NCI-H524 treated with DMSO at 0.1 percent for 48 hours (cell line): ENCODE measurements at regions not wholly inside any gene's neighbourhood (a gene's known extent, or its start where the extent isn't known, plus 50 kb on each side); places are given as distances from the start of the nearest gene placed in this dataset.
"Not testable (repeated sequence)": the region's sequence is repeated elsewhere in the genome, so short reads cannot be mapped to it uniquely, and the experiment has no call there.

Source experiments
- DNase-seq: peaks from one replicate; lab custom pipeline; 2025; lab: John Stamatoyannopoulos, UW

DNA sequence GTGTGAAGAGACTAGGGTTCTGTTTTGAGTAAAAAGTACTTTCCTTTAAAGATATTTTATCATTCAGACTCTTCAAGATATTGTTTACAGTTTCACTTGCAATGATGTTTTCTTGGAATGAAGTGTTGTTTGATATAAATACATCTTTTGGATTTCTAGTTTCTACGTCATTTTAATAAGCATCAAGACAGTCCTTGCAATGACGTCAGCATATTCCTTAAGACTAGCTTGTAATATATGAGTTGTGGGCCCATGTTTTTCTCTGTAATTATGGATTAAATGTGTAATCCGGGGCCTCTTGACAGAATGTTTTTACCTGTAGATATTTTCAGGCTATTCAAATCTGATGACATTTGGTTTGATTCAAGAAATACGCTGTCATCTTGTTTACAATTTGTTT, 66.1 kb downstream of the RBMX2 start:
- DNase-seq = peak; percentile 79

DNA sequence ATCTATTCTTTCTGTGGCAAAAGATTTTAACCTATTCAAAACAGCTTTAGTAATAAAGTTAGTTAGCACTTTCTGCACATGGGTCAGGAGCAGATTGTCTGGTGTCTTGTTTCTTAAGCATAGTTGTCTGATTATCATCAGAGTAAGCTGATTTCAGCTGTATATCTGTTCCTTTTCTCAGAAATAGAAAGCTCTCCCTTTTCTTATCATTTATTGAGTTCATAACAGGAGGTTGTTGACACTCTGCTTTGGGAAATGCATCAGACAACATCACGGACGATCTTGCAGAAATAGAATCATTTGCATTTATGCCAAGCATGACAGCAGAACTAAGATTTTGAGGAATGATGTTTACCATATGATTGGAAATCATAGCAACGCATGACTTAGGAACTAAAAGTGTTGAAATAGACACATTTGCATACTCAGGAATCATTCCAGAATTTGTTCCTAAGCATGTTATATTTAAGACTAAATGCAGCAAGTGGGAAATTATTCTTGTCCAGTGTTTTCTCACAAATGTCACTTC, 66.7 kb downstream of the RBMX2 start:
- DNase-seq = peak; percentile 79

DNA sequence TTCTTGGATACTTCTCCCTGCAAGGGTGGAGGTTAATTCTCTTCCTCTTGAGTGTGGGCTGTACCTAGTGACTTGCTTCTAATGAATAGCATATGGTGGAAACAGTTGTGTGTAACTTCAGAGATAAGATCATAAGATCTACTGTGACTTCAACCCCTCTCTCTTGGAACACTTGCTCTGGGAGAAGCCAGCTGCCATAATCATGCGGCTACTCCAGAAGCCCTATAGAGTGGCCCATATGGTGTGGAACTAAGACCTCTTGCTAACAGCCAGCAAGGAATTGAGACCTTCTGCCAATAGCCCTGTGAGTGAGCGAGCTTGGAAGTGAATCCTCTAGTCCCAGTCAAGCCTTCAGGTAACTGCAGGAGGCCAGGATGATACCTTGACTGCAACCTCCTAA, 81.1 kb downstream of the RBMX2 start:
- DNase-seq = peak; percentile 95

DNA sequence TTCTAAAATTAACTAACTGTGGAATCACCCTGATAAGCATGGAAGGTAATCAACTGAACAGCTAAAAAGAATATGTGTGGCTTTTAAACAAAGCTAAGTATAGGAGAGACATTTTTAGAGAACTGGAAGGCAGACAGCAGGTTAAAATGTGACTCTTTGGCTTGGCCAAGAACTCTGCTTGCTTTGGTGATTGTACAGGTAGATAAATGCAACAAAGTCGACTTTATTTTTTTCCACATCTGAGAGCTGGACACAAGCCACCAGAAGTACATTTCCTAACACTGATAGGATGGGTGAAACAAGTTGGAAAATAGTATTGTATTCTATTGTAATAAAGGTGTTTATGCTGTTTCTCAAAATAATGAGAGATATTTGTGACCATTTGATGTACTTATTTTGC, 84.1 kb downstream of the RBMX2 start:
- no peak for DNase-seq

DNA sequence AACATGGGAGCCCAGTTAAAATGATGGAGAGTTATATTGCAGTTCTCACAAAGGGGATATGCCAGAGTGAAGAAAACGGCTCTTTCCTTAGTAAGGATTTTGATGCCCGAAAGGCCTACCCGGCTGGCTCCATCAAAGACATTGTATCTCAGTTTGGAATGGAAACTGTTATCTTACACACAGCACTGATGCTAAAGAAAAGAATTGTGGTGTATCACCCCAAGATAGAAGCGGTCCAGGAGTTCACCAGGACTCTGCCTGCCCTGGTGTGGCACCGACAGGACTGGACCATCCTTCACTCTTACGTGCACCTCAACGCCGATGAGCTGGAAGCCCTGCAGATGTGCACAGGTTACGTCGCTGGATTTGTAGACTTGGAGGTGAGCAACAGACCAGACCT, 93.7 kb downstream of the RBMX2 start:
- DNase-seq = not testable (repeated sequence)

DNA sequence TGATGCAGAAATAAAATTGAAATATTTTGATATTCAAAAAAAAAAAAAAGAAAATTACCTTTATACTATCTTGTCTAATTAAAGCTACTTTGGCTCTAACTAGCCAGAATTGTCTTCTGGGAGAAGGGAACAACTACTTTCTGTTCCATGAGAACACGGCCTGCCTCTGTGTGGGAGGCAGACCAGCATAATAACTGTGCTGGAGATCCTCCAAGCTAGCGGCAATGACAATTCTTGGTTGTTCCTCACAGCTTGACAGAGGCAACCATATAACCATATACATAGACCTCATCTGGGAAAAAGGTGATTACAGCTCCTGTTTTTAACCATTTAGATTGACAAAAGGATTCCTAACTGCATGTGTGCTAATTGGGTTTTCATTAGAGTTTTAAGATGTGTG, 95.7 kb downstream of the RBMX2 start:
- DNase-seq = no peak

DNA sequence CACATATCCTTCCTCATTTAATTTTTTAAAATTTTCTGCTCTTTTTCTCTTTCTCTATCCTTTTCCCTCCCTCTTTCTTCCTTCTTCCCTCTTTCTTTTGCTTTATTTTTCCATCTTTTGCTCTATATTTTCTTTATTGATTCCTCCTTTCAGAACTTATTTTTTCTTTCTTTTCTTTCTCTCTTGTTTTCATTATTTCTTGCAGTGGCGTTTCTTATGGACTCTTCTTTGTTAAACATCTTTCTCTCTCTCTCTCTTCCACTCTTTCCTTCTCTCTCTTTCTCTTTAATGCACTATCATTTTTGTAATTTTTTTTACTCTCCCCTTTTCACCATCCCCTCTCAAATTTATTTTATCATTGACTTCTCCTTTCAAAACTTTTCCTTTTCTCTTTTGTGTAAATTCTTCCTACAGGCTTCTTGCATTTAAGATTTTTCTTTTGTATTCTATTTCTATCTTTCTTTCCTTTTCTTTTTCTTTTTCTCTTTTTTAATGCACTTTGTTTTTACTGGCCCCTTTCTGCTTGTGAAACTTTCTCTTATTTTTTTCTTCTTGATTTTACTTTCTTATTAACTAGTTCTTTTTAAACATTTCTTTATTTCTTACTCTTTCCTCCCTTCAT, 97.0 kb downstream of the RBMX2 start:
- no peak for DNase-seq

DNA sequence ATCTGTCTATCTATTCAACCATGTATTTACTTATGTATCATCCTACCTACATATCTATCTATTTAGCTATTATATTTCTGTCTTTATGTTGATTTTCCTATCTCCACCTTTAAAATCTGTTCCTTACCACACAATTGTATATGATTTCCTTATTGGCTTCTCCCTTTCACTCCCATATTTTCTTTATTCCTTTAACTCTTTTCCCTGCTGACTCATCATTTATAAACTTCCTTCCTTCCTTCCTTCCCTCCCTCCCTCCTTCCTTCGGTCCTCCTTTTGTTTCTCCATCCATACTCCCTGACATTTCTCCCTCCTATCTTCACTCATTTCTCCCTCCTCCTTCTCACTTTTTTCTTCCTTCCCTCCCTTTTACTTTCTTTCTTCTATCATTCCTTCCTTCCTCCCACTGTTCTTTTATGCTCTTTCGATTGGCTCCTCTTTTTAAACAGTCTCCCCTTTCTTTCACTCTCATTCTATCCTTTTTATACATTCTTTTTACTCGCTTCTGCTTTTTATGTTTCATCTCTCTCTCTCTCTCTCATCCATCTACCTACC, 100.3 kb downstream of the RBMX2 start:
- DNase-seq = no peak

DNA sequence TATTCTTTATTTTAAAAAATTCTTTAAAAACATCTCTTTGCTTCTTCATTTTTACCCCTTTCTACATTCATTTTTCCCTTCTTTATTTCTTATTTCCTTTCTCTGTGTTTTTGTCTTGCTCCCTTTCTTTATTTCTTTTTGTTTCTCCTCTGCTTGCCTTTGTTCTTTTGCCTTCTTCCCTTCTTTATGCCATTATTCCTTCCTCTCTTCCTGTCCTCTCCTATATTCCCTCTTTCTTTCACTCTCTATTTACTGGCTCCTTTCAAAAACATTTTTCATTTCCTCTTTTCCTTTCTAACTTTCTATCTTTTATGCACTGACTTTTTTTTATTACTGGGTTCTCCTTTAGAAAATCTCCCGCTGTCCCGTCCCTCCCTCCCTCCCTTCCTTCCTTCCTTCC, 102.2 kb downstream of the RBMX2 start:
- DNase-seq = no peak

DNA sequence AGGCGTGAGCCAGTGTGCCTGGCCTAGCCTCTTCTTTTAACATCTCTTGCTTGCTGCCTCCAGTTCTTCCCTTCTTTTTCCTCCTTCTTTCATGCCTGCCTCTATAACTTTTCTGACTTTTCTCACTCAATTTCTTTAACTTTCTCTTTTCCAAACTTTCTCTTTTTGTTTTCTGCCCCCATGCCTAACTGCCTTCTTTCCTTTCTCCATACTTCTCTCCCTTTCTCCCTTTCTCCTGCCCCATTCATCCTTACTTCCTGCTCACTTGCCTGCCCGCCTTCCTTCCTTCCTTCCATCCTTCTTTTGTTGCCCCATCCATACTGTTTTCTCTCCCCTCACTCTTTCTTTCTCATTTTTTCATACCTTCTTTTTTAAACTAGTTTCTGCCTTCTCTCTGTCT, 105.2 kb downstream of the RBMX2 start:
- no peak for DNase-seq

DNA sequence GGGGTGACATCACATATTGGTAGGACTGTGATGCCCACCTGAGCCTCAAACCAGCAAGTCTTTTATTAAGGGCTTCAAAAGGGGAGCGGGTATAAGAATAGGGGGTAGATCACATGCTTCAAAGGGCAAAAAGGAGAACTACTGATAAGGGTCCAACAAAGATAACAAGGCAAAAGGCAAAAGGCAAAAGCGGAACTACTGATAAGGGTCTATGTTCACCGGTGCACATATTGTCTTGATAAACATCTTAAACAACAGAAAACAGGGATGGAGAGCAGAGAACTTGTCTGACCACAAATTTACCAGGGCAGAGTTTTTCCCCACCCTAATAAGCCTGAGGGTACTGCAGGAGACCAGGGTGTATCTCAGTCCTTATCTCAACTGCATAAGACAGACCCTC, 110.7 kb downstream of the RBMX2 start:
- not testable (repeated sequence) for DNase-seq

DNA sequence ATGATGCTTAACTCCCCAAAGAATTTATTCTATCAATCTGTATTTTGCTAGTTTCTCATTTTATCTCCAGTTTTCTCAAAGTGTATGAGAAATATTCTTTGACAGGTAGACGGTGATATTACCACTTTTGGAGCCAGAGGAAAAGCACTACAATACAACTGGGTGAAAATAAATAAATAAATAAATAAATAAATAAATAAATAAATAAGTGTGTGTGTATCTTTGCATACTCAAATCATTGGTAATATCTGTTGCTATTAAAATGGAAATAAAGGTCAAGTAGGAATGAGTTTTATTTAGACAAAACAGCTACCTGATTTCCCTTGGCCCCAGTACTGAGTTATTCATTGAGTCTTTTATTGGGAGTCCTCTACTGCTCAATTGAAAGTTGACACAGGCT, 114.3 kb downstream of the RBMX2 start:
- no peak for DNase-seq

DNA sequence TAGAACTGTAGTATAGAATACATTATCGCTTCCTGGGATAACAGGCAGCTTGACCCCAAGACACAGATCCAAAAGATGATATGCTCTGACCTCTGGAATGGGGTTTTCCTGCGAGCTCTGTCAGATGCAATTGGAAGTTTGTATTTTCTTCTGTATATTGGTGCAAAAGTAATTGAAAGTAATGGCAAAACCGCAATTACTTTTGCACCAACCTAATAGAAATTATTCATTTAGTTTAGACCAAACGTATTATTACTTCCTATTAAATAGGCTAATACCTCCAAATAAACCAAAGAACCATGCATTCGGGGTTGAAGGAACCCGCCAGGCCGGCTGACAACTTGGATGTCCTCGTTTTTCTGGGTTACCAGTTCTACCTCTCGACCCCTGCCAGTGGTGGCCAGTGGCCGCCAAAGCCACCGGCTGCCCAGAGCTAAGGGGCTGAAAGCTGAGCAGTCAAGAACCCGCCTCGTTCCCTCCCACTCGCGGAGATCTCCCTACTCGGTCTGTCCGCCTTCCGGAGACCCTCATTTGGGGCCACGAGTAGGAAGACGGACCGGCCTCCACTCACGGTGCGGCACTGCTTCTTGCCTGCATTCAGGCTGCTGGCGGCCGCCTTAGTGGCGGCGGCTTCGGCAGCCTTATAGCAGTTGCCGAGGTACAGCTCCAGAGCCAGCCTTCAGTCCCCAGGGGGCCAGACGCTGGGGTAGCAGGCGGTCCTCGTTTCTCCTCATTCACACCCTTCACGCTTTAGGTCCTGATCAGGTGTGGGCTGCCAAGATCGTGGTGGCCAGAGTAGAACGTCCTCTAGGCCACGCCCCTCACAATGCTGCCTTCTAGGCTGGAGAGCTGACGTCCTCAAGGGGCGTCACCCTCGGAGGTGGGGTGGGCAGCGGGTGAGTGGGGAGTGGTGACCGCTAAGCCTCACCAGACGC, 121.9 kb downstream of the RBMX2 start:
- DNase-seq = peak; percentile 31

DNA sequence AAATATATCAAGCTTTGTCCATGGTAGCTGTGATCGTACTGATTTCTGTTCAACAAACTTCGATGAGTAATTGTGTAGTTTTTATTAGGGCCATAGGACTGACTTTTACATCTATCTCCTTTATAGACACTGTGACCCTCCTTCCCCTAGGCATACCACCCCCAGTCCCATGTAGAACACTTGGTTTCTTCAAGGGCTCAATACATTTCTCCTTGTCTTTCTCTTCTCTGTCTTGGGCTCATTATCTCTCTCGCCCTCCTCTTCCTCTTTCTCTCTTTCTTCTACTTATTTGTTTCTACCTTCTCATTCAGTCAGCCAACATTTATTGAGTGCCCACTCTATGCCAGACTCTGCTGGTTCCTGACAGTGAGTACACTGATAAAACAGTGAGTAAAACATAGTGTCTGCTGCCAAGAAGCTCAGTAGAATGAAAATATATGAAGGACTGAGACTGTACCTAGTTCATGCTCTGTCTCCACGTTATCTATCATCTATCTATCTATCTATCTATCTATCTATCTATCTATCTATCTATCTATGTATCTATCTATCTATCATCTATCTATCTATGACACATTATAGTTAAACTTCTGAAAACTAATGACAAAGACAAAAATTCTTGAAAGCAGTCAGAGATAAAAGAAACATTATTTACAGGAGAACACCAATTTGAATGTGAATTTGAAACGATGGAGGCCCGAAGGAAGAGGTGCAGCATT, 122.8 kb downstream of the RBMX2 start:
- no peak for DNase-seq

DNA sequence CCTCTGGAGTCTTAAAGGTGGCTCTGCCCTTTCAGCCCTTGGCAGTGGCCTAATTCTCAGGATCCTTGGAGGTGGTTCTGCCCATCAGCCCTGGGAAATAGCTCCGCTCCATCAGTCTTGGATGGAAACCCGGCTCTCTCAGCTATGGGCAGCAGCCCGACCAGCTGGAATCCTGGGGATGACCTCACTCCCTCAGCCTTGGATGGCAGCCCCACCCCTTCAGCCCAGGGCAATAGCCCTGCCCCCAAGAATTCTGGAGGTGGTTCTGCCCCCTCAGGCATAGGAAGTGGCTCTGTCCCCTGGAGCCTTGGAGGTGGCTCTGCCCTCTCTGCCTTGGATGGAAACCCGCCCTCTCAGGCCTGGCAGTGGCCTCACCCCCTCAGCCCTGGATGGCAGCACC, 127.7 kb downstream of the RBMX2 start:
- no peak for DNase-seq

DNA sequence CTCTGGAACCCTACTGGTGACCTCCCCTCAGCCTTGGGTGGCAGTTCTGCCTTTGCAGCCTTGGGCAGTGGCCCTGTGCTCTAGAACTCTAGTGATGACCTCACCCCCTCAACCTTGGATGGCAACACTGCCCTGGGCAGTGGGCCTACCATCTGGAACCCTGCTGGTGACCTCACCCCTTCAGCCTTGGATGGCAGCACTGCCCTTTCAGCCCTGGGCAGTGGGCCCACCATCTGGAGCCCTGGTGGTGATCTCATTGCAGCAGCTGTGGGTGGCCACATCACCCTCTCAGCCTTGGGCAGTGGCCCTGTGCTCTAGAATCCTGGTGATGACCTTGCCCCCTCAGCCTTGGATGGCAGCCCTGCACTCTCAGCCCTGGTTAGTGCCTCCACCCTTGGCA, 129.3 kb downstream of the RBMX2 start:
- no peak for DNase-seq

DNA sequence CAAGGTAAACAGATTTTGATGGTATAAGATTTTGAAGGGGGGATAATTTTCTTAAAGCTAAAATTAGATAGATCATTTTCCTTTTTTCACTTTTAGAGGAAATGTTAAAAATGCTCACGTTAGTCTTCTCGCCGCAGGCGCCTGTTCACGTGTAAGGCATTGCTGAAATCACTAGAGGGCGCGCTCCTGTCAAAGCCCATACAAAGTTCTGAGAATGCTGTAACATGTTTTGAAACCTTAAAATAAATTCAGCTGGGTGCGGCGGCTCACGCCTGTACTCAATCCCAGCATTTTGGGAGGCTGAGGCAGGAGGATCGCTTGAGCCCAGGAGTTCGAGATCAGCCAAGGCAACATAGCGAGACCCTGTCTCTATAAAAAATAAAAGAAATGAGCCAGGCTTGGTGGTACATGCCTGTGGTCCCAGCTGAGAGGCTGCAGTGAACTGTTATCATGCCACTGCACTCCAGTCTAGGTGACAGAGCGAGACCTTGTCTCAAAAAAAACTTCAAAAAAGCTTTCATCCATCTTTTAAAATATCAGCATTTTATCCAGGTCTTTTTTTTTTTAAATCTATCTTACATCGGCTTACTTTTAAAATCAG, 138.0 kb downstream of the RBMX2 start:
- no peak for DNase-seq

DNA sequence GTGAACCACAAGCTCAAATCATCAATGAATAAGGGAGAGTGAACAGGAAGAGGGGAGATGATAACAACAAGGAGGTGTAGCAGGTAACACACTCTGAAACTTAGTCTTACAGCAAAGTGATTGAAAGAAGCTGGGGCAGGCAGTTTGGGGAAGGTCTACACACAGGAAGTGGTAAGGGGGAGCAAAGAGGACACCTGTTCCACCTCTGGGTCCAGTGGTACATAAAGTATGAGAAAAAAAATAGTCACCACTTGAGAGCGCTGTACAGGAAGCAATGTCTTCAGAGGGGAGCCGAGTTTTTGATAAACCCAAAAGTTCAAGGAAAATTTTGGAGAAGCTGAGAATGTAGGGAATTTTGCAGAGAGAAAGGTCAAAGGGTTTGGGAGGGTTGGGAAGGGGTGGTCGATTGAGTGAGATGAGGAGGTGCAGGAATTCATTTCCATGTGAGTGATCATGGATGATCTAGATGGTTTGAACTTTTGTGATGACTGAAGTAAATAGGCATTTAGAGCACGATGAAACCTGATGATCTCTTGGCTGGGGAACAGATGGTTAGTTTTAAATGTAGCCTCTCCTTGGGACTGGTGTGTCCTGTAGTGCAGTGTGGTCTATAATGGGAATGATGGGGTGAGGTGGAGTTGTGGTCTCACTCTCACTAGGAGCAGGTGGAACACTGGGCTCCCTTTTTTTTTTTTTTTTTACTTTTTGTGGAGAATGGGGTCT, 142.0 kb downstream of the RBMX2 start:
- DNase-seq = no peak

DNA sequence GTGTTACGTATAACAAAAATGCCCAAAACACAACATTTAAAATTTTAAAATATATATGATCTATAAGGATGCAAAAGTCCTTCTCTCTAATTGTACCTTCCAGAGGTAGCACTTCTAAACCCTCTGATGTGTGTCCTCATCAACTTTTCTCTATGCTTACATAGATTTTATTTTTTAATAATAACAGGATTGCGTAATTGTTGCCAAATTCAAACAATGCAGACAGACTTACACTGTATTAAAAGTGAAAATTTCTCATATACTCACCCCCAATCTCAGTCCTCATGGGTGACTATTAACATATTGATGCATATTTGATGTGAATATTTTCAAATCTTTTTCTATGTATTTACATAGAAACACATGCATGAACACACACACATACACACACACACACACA, 144.0 kb downstream of the RBMX2 start:
- no peak for DNase-seq

DNA sequence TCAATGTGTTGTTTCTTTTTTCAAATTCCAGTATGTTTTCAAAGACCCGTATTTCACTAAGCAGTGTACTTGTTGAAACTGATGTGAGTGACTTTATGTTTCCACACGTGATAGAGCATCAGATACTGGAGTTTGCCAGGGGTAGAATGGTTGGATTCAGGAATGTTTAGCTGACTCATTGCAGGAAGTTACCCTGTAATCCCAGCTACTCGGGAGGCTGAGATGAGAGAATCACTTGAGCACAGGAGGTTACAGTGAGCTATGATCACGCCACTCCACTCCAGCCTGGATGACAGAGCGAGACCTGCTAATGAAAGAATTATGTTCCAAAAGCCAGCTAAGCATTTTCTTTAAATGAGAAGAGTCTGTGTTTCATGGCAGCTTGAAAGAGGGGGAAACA, 147.6 kb downstream of the RBMX2 start:
- not testable (repeated sequence) for DNase-seq

DNA sequence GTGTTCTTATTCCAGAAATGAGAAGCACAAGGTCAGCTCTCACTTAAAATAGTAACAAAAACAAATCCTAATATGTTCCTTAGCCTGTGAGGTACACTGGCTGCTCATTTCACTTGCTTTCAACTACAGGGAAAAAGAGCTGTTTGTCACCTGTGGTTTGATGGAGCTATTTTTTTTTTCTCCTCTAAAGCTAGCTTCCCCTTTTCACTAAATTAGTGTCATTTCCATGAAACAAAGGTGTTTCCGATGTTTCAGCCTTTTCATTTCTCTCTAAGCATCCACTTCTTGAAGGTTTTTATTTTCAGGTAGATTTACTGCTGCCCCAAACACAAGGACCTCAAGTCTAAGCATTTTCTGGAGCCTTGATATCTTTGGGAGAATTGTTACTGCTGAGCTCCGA, 148.6 kb downstream of the RBMX2 start:
- no peak for DNase-seq
